Gastroesophageal sphincter (tissue), 3 donors: ENCODE measurements at regions not wholly inside any gene's neighbourhood (a gene's known extent, or its start where the extent isn't known, plus 50 kb on each side); places are given as distances from the start of the nearest gene placed in this dataset.

Experiments
- POLR2A ChIP-seq, 2 donors: fragments of 450-650 bp; IDR thresholded peaks; one replicate each; pipeline ENCODE4 v1.6.1; 2017; ENCODE audit warnings: antibody characterized with exemption in 2 of 2, mild to moderate bottlenecking in 2 of 2, moderate library complexity in 1 of 2
- POLR2AphosphoS5 ChIP-seq: sonication (generic); formaldehyde crosslinking; IDR thresholded peaks from one replicate; pipeline ENCODE4 v1.6.1; 2017; ENCODE audit warnings: antibody characterized with exemption
- TF ChIP-seq, protein P1 (sequence below), 4 experiments: fragments of 200-600 bp in 2 of 4; fragments of 450-650 bp in 2 of 4; sonication (generic) in 1 of 4; IDR thresholded peaks; one replicate each; pipeline ENCODE4 v1.5.1; 2017 to 2019; ENCODE audit warnings: antibody characterized with exemption in 4 of 4, mild to moderate bottlenecking in 2 of 4, moderate library complexity in 2 of 4

DNA sequence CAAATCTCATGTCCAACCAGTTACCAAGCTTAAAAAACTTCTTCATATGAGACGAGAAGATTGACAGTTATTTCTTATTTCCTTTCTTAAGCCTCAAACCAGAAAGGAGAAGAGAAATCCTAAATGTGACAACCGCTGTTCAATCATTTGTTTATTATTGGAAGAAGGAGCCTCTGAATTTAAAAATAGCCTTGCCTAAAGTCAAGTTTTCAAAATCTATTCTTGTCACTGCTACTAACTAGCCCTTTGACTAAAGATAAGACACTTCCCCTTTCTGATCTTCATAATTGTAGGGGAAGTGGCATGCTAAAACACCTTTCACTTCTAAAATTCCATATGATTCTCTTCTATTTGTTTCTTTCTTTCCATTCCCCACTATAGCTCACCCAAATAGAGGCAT lies 106.2 kb upstream of the EMB start:
- TF ChIP-seq, protein P1, sequence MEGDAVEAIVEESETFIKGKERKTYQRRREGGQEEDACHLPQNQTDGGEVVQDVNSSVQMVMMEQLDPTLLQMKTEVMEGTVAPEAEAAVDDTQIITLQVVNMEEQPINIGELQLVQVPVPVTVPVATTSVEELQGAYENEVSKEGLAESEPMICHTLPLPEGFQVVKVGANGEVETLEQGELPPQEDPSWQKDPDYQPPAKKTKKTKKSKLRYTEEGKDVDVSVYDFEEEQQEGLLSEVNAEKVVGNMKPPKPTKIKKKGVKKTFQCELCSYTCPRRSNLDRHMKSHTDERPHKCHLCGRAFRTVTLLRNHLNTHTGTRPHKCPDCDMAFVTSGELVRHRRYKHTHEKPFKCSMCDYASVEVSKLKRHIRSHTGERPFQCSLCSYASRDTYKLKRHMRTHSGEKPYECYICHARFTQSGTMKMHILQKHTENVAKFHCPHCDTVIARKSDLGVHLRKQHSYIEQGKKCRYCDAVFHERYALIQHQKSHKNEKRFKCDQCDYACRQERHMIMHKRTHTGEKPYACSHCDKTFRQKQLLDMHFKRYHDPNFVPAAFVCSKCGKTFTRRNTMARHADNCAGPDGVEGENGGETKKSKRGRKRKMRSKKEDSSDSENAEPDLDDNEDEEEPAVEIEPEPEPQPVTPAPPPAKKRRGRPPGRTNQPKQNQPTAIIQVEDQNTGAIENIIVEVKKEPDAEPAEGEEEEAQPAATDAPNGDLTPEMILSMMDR (IDR thresholded peaks at IDR 0.05) = no peak
- TF ChIP-seq POLR2A (IDR thresholded peaks at IDR 0.05) (no peak), POLR2AphosphoS5 (no peak)
